MV-4-11 (cell line): ENCODE measurements at regions not wholly inside any gene's neighbourhood (a gene's known extent, or its start where the extent isn't known, plus 50 kb on each side); places are given as distances from the start of the nearest gene placed in this dataset.
A peak's percentile ranks its signal among the peaks of the same experiment; 100 is the strongest.

Experiments
- DNase-seq: peaks from one replicate; lab custom pipeline; 2025; lab: John Stamatoyannopoulos, UW

DNA sequence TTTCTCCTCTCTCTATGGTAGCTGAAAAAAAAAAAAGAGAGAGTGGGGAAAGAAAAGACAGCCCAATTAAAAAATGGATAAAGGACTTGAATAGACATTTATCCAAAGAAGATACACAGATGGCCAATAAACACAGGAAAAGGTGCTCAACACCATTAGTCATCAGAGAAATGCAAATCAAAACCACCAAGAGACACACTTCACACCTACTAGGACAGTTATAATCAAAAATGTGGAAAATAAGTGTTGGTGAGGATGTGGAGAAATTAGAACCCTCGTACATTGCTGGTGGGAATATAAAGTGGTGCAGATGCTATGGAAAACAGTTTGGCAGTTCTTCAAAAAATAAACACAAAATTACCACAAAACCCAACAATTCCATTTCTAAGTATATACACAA is 172.4 kb upstream of the GRIN2B start:
- DNase-seq: no peak

DNA sequence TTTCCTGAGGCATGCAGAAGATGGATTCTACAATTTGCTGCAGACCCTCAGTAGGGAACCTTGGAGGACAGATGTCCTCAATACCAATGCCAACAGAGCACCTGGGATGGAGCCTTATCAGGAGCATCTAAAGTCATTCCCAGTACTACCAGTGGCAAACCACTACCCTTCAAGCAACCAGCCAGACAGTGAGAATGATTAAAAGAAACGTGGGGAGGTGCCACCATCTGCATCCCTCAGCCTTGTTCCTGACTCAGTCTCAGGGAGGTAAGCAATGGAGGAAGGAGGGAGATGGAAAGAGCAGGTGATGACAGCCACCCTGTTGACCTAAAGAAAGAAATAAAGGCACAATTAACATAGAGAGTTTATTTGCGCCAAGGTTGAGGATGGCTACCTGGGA is 175.2 kb upstream of the GRIN2B start:
- no peak for DNase-seq

DNA sequence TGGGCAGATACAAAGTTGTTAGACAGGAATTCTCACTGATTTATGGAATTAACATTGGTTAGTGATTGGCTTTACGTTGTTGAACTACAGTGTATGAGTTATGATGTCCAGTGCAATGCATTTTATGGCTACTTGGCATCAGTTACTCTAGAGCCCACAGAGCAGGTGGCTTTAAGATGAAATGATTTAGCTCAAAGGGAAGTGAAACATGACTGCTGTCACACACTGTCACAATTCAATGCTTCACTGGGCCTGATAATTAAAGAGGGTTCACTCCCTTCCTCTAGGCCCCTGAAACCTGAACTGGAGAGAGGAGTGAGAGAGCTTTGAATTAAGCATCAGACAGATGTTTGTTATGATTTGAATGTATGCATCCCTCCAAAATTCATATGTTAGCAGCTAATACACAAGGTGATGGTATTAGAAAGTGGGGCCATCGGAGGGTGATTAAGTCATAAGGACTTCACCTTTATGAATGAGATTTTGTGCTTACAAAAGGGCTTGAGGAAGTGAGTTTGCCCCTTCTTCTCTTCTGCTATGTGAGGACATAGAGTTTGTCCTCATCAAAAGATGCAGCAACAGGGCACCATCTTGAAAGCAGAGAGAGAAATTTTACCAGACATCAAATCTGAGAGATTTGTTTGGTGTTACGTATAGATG is 175.8 kb upstream of the GRIN2B start:
- peak; percentile 27 for DNase-seq

DNA sequence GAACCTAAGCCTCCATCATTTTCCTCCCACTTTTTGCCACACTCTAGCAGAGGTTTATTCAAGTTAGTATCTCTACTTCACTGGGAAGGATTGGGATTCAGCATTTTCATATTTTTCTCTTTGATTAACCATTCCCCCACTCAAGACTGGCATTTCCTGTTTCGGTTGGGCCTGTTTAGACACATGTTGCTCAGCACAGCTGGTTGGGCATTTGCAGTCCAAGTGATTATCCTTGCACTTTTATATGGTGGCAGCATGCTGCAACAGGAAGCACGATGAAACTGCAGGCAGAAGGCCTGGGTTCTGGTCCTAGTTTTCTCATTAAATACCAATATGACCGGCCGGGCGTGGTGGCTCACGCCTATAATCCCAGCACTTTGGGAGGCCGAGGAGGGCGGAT is 182.9 kb upstream of the GRIN2B start:
- DNase-seq: no peak

DNA sequence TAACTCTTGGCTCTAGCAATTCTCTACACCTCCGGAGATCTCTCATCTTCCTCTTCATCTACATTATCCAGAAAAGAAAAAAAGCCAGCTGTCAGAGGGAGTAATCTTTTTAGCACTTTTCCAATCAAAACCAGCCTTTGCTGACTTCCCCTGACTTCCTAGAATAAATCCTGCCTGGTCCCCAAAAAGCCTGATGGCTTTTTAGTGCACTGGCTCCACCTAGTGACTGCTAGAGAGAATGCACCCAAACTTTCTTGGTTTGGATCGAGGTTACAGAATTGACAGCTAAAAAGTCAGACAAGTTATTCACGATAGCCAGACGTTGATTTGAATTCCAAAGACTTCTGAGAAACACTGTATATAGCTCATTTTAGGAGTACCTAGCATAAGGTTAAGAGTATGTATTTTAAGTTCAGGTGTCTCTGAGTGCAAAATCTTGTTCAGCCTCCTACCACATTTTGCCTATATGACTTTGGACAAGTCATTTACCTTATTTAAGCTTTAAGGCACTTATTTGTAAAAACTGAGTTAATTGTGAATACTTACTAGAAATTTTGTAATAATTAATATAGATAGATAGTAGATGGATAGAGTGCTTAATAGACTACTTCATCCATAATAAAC is 185.7 kb upstream of the GRIN2B start:
- DNase-seq: peak; percentile 22

DNA sequence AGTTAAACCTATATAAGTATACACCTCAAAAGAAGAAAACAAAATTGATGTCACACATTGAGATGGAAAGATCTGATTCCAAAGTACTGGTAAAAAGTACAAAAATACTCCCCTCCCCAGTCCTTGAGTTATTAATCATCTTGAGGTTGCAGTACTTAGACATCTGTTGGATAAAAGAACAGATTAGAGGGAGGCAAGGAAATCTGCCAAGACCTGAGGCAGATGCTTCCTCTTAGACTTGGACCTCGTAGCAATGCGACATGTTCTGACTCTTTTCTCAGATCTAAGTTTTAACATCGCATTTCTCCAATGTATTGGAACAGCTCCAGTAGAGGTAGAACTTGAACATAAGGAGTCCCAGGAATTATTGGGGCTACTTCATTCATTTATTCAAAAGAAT is 187.9 kb upstream of the GRIN2B start:
- DNase-seq: no peak

DNA sequence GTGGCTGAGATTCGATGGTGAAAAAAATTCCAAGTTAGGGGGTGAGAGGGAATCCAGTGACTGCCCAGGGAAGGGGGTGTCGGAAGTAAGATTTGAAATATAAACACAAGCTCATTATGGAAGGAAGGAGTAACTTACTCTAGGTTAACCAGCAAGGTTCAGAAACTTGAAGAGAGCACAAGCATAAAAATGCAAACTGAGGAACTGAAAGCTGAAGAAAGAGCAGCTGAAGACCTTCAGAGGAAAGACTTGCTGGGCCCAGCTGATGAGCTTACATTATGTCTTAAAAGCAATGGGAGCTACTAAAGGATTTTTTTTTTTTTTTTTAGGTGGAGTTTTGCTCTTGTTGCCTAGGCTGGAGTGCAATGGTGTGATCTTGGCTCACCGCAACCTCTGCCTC is 189.7 kb upstream of the GRIN2B start:
- DNase-seq: peak; percentile 85

DNA sequence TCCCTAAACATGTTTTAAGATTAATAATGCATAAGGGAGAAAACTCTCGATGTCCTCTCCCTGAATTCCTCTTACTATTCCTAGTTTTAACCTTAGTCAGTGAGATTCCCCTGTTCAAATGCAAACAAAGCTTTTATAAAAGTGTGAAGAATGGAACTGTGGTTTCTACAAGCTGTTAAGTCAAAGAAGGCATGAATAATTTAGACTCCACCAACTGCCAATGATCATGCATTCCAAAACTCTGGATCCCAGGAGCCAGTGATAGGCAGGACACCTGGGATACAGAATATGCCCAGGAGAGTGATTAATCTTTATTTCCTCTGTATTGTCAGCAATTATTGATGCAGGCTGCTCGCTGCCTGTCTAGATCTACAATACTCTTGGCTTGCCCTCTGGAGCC is 190.3 kb upstream of the ATF7IP start:
- no peak for DNase-seq

DNA sequence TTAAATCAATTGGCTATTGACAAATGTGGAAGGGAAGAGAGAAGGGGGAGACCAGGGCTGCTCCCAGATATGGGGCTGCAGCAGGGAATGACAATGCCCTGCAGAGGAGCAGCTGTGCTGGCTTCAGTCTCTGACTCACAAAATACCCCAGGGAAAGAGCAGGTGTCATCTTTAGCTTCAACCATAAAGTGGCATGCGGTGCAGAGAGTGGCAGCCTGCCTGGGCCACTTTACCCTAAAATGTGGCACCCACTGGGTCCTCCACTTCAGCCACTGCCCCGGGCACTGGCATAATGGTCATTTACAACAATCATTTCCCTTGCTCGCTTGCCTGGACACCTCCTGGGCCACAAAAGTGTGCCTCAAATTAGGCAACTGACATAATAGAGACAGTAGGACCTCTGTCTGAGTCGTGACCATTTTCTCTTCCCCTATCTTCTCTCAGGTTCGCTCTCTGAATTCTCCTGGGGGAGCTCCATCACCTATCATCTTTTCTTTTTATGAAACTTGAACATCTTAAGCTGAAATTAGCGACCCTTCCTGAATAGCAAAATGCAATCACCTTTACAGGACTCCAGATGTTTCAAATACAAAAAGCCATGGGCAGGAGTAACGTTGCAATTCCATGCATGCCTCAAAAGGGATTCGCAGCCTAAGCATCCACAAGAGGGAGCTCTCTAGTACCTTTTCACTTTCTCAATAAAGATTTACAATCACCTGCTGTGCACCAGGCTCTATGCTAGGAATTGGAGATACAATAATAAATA is 179.9 kb upstream of the ATF7IP start:
- no peak for DNase-seq

DNA sequence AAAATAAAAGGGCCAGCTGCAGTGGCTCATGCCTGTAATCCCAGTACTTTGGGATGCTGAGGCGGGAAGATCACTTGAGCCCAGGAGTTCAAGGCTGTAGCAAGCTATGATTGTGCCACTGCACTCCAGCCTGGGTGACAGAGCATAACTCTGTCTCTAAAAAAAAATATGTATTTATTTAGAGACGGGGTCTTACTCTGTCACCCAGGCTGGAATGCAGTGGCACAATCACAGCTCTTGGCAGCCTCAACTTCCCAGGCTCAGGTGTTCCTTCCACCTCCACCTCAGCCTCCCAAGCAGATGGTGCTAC is 179.3 kb upstream of the ATF7IP start:
- no peak for DNase-seq

DNA sequence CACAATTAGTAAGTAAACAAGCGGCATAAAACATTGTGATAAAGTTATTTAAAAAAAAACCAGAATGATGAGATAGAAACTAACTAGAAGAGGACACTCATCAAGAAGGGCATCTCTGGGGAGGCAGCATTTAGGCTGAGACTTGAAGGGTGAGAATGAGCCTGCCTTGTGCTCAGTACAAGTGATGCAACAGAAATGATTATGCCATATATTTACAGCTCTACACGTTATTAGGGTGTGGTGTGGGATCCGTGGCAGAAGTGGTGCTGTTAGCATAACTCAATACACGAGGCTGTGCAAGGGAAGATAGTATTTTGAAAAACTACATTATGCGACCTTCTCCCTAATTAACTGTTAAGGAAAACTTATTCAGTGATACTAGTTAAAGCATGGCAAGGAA is 178.5 kb upstream of the ATF7IP start:
- DNase-seq: no peak

DNA sequence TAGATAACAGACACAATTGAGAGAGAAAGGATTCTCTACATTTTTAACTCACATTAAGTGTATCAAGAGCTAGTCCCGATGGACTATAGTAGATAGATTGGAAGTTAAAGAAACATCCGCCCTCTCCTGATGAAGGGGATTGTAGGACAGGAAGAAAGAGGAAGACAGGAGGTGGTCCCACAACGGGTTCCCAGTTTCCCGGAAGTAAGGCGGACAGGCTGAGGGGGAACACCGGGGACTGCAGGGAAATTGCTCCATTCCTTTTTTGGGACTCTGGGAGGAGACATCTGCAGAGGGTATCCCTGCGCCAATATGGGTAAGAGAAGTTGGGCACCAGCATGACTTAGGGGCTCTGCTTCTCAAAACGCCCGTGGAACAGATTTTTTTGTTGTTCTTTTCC is 177.5 kb upstream of the ATF7IP start:
- no peak for DNase-seq

DNA sequence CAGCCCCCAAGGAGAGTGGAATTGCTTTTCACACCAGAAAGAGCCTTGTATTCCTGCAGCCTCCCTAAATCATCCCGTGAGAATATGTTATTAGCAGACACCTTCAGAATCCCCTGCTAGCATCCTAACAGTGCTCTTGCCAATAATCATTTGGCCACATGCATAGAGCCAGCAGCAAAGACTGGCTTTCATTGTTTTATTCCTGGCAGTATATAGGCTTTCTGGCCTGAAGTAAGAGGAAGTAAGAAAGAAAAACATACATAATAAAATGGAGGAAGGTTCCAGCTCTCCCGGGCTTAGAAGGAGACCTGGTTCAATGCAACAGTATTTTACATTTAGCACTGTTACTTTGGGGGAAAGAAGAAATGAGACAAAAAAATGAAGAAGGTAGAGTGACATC is 176.7 kb upstream of the ATF7IP start:
- DNase-seq: no peak

DNA sequence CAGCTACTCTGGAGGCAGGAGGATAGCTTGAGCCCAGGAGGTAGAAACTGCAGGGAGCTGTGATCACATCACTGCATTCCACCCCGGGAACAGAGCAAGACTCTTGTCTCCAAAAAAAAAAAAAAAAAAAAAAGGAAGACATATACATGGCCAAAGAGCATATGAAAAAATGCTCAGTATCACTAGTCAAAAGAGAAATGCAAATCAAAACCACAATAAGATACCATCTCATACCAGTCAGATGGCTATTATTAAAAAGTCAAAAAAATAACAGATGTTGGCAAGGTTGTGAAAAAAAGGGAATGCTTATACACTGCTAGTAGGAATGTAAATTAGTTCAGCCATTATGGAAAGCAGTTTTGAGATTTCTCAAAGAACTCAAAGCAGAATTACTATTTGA is 174.8 kb upstream of the ATF7IP start:
- no peak for DNase-seq

DNA sequence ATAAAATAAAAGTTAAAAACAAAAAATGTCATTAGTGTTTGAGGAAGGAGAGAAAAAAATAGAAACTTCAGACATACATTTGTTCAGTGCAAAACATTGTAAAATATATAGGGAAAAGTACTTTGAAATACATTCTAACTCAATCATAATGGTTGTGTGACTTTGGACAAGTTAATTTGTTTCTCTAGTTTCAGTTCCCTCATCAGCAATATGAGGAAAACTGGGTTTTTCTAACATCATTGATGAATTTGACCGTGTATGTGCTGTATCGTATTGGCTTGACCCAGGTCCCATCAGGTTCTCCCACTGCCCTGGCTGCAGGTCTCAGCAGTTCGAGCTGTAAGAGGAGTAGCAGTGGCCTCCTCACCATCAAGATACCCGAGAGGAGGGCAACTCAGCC is 173.9 kb upstream of the ATF7IP start:
- peak; percentile 20 for DNase-seq

DNA sequence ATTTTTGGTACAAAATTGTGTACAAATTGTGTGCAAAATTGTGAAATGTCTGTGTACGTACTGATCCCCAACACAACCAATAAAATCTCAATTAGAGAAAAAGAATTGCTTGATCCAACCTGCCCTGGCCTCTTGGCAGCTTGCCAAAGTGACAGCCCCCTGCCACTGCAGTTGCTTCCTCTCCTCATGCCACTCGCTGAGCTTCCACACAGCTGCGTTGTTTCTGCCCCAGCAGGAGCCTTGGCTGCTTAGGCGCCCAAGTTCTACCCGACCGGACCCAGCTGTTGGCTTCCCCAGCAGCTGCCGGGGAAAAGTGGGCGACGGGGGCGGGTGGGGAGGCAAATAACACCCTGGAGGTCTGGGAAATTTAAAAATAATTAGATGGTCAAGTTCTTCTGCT is 171.8 kb upstream of the ATF7IP start:
- no peak for DNase-seq

DNA sequence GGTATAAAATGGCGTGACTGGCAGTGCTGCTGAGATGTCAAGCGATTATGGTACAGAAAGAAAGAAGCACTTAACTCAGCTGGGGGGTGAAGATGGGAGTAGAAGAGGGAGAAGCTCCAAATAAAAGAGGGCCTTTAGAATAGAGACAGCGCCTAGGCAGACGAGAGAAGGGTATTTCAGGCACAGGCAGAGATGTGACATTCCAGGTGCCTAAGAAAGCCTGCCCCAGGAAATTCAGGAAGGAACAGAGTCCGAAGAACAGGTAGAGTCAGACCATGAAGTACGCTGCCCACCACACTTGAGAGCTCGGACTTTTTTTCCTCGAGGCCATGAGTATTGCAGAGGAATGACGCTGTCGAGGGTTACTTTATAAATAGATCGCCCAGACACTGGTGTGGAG is 170.9 kb upstream of the ATF7IP start:
- DNase-seq: no peak

DNA sequence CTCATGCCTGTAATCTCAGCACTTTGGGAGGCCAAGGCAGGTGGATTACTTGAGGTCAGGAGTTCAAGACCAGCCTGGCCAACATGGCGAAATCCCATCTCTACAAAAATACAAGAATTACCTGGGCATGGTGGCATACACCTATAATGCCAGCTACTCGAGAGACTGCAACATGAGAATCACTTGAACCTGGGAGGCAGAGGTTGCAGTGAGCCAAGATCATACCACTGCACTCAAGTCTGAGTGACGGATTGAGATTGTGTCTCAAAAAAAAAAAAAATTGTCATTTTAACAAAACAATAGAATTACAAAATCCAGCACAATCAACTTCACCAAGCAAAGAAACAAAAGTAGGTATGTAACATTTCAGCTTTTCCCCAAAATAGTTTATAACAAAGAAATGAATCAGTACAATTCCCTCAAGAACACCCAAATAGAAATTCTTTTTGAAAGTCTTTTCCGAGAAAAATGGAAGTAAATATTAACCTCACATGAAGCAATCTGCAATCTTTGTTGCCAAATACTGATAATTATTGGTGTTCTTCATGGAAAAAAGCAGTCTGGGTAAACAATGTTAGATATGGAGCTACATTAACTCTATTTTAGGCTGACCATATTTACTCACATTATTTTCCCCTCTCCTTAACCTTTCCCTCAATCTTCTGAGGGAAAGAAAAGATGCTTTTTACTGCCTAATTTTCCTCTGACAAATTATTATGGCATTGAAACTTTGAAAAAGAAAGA is 165.9 kb upstream of the ATF7IP start:
- DNase-seq: no peak

DNA sequence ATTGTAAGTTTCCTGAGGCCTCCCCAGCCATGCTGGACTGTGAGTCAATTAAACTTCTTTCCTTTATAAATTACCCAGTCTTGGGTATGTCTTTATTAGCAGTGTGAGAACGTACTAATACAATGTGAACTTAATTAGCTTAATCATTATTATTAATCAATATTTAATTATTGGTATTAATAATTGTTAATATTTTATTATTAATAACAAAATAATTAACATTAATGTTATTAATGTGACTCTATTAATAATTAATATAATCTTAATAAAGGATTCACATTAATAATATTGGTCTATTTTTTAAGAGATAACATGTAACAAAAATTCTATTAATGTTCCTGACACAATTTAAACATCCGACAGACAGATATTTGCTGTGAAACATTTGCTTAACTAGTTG is 164.9 kb upstream of the ATF7IP start:
- no peak for DNase-seq

DNA sequence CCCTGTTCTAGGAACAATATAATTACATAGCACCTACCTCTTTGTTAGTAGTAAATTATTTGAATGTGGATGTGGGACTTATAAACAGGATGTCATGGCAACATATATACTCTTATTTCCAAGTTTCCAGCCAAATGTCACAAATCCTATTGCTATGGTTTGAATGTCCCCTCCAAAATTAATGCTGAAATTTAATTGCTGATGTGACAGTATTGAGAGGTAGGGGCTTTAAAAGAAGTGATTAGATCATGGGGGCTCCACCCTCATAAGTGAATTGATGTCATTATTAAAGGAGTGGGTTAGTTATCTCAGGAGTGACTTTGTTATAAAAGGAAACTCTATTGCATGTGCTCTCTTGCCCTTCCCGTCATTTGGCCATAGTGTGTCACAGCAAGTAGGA is 164.2 kb upstream of the ATF7IP start:
- no peak for DNase-seq

DNA sequence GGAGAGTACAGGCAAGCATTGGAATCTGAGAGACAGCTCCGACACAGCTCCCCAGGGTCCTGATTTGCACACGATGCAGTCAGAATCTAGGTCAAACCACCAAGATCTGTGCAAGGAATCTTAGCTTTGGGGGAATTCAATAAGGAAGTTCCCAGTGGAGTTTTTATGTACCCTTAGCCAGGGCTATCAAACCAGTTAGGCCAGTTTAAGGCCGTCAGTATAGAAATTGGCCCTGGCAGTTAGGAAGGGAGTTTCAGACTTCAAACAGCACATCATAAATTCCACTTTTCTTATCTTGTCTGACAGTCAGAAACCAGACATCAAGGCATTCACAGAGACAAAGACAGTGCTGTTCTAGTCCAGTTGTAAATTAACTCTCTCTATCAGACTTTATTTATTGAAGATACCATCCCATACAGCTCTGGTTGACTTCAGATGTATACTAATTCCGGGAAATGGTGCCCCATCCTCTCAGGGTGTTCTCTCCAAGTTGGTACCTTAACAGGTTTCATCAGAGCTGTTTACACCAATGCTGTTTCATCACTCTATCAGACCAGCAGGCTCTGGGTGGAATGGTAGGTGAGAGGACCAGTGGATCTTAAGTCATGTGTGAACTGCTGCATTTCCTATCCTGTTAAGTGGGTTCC is 157.5 kb upstream of the ATF7IP start:
- no peak for DNase-seq

DNA sequence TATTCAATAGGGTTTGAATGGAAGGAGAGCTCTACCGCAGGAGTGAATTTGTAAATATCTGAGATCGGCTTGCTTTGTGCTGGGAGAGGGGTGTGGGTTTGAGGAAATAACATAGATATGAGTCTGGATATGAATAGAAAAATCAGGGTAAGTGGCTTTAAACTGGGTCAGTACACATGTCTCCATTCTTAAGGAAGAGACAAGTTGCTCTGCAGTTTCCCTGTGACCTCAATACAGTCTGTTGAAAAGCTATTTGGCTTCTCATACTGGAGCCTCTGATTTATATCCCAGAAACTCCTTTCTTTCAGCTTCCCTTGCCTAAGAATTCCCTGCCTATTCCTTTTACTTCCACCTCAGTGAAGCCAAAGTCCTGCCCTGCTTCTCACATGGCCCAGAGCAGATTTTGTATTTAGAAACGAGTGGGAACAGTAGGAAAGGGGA is 153.5 kb upstream of the ATF7IP start:
- no peak for DNase-seq
